Myocyte (in vitro differentiated cells): ENCODE measurements at regions not wholly inside any gene's neighbourhood (a gene's known extent, or its start where the extent isn't known, plus 50 kb on each side); places are given as distances from the start of the nearest gene placed in this dataset.
"Not testable (repeated sequence)": the region's sequence is repeated elsewhere in the genome, so short reads cannot be mapped to it uniquely, and the experiment has no call there.

Source experiments
- DNase-seq: peaks from one replicate; pipeline ENCODE4 v3.0.0-alpha.2; 2012; ENCODE audit warnings: low read depth

- peak; percentile 48 for DNase-seq
These were observed 98.3 kb downstream of the SOD2 start for GRCh38 chr6:159594750-159595117.

GRCh38 chr6:159594106-159594749, 98.8 kb downstream of the SOD2 start:
- peak; percentile 63 for DNase-seq

GRCh38 chr6:159590835-159591234, 102.2 kb downstream of the SOD2 start:
- no peak for DNase-seq

DNA sequence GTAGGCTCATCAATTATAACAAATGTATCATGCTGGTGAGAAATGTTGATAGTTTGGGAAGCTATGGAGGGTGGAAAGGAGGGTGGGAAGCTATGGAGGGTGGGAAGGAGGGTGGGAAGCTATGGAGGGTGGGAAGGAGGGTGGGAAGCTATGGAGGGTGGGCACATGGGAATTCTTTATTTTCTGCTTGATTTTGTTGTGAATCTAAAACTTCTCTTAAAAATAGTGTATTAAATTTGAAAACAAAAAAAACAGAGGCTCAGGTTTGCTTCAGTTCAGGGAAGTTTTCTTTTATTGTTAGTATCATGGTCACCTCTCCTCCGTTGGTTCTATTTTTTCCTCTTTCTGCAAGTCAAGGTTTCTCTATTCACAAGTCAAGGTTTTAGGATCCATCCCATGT, 106.4 kb downstream of the SOD2 start:
- DNase-seq: no peak

GRCh38 chr6:159582736-159583135, 110.3 kb downstream of the SOD2 start:
- DNase-seq: no peak

DNA sequence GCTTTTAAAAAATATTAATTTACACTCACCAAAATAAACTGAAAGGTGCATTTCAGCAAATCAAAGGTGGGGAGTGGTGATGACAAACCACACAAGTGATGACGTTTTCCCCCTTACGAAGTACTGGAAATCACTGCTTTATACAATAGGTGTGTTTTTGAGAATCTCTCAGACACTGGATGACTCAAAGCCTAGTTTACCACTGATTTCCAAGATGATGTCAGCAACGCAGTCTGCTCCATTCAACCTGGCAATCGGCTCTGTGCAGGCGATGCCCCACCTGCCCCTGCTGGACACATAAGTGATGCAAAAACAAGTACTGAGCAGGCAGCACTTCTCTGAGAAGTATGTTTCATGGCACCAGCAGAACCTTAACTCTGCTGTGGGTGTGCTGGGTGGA, 114.4 kb downstream of the SOD2 start:
- DNase-seq: no peak

DNA sequence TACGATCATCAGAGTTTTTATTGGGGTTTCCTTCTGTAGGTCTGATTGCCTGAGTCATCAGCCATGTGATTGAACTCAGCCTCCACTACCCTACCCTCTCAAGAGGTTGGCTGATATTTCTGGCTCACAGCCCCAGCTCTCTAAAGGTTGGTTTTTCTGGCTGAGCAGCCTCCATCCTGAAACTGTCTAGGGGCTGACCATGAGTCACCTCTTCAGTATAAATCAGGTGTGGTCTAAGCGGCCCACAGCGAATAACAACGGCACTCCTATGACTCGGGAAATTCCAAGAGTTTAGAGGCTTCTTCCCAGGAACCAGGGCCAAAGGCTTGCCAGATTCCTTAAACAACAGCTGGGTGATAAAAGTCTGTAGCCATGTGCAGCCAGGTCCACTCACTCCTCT, 115.5 kb downstream of the SOD2 start:
- peak; percentile 33 for DNase-seq

DNA sequence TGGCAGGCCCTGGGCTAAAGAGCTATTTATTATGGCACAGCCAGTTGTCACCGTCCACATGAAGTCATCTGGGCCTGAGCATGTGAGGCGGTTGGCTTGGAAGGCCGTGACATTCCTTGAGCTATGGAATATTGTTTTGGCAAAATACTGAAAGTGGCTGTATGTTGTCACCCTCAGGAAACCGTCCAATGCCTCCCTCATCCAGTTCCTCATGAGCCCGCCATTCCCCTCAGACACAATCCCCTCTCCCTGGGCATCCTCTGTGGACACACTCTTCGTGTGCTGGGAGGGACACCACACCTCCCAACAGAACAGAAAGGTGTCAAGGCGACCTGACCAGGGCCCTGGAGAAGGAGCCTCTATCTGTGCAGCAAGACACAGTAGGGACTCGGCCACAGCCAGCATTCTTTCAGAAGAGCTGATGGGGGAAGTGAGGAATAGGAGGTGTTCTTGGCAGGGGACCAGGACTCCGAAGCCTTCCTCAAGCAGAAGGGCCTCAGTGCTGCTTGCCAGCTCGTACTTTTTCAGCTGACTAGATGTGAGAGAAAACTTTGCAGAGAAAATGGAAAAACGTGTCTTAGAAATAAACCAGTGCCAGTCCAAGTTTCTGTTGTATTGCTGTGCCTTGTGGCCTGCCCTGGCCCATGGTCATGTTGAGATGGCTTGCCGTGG, 120.5 kb downstream of the SOD2 start:
- DNase-seq: no peak

GRCh38 chr6:159565181-159565710, 127.8 kb downstream of the SOD2 start:
- DNase-seq: no peak

GRCh38 chr6:159564456-159564855, 128.6 kb downstream of the SOD2 start:
- DNase-seq: no peak

- no peak for DNase-seq
These were observed 136.0 kb downstream of the SOD2 start for GRCh38 chr6:159557031-159557430.

DNA sequence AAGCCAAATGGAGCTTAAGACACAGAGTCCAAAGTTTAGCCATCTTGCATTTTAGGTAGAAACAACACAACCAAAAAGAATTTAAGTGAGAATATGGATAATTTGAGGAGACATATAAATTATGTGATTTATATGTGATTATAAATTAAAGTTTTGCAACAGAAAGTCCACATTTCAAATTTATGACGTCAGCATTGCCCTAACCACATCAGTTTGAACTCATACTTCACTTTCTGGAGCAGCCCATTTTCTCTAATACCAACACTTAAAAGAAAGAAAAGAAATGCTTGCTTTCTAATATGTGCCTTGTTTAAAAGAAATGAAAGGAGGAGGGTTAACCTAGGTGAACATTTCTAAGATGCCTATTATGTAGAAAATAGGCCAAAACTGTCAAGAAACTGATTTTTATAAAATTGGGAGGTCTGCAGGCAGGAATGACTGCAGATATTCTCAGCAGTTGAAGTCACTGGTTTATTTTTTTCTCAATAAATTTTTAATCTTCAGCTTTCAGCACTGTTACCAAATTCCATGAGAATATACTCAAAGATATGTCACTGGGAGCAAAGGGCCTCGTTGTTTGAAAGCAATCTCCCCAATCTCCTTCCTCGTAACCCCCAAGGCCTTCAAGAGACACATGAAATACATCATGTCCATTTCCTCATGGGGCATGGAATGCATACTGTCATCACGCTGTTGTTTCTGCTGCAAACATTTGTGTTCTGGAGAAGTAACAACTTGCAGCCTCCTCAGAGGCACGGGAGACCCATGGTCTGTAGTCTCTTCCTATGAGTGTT, 137.8 kb downstream of the SOD2 start:
- DNase-seq: no peak

GRCh38 chr6:159541296-159541695, 151.7 kb downstream of the SOD2 start:
- DNase-seq: no peak

DNA sequence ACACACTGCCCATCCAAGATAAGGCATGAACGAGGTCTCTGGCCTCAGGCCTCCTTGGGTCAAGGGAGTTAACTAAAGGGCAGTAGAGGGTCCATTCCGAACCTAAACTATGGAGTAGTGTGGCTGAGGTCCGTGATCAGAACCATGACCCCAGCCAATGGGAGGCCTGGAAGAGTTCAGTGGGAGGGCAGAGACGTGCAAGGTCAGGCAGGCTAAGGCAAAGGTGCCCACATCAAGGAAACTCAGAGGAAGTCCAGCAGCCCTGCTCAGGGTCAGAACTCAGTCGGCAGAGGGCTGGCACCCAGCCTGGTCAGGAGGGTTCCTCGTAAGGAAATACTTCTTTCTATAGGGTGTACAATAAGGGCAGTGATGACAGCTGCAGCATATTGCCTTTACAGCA, 152.2 kb downstream of the SOD2 start:
- no peak for DNase-seq

GRCh38 chr6:159540152-159540551, 152.9 kb downstream of the SOD2 start:
- DNase-seq: no peak

DNA sequence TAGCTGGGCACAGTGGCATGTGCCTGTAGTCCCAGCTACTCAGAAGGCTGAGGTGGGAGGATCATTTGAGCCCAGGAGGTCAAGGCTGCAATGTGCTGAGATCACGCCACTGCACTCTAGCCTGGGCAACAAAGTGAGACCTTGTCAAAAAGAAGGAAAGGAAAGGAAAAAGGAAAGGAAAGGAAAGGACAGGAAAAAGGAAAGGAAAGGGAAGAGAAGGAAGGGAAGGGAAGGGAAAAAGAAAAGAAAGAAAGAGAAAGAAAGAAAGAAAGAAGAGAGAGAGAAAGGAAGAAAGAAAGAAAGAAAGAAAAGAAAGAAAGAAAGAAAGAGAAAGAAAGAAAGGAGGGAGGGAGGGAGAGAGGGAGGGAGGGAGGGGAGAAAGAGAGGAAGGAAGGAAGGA, 155.0 kb downstream of the SOD2 start:
- not testable (repeated sequence) for DNase-seq

GRCh38 chr6:159535656-159536350, 157.2 kb downstream of the SOD2 start:
- DNase-seq: no peak

- DNase-seq: no peak
These were observed 159.5 kb downstream of the SOD2 start for GRCh38 chr6:159533568-159533967.

- DNase-seq: no peak
These were observed 160.0 kb downstream of the SOD2 start for GRCh38 chr6:159533016-159533415.

- no peak for DNase-seq
These were observed 160.9 kb downstream of the SOD2 start for GRCh38 chr6:159532155-159532554.

DNA sequence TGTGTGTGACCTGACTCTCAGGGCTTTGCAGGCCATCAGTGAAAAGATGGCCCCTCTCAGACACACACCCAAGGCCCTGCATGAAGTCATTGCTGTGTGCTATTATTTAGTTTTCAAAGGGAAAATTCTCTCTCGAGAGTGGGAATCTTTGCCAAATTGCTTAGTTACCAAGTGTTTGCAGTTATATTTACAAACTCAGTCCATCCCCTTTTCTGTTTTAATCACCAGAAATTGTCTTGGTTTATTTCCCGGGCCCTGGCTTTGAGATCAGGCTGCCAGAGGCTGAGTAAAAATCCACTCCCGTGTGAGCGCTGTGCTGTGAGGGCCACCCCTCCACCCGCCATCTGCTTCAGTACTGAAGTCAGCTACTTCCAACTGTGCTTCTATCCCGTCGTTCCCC, 163.1 kb downstream of the SOD2 start:
- DNase-seq: no peak

GRCh38 chr6:159527351-159527750, 165.7 kb downstream of the SOD2 start:
- DNase-seq: no peak
